DND-41 (cell line): ENCODE measurements at regions not wholly inside any gene's neighbourhood (a gene's known extent, or its start where the extent isn't known, plus 50 kb on each side); places are given as distances from the start of the nearest gene placed in this dataset.
"Not testable (repeated sequence)": the region's sequence is repeated elsewhere in the genome, so short reads cannot be mapped to it uniquely, and the experiment has no call there.

Experiments
- ATAC-seq: fragments of 200-7000 bp; cut with Tn5 transposase; 3 replicates; pipeline ENCODE4 v1.9.1; 2021; ENCODE audit warnings: low read depth; ENCODE audit not compliant: insufficient read depth
- DNase-seq: peaks from one replicate; pipeline ENCODE4 v3.0.0-alpha.2; 2020
- H2AFZ ChIP-seq: 2 replicates; pipeline ENCODE4 v1.6.0; 2012; ENCODE audit warnings: low read depth, low read length
- H3K27ac ChIP-seq: 2 replicates; pipeline ENCODE4 v1.5.1; 2012; ENCODE audit warnings: low read length, inconsistent platforms
- H3K27me3 ChIP-seq: fragments of 200-600 bp; sonication (generic); 2 replicates; pipeline ENCODE4 v1.6.0; 2012; ENCODE audit warnings: low read length, mild to moderate bottlenecking, inconsistent platforms; ENCODE audit not compliant: insufficient read depth, poor library complexity
- H3K36me3 ChIP-seq: 2 replicates; pipeline ENCODE4 v1.5.1; 2012; ENCODE audit warnings: low read length, inconsistent platforms; ENCODE audit not compliant: insufficient read depth
- H3K4me1 ChIP-seq: 2 replicates; pipeline ENCODE4 v1.5.1; 2012; ENCODE audit warnings: mild to moderate bottlenecking, low read length; ENCODE audit not compliant: insufficient read depth
- H3K4me2 ChIP-seq: 2 replicates; pipeline ENCODE4 v1.6.0; 2012; ENCODE audit warnings: mild to moderate bottlenecking, moderate library complexity, low read length, inconsistent platforms; ENCODE audit not compliant: insufficient read depth
- H3K4me3 ChIP-seq, 2 experiments: fragments of 200-600 bp in 1 of 2; shearing (Covaris generic) in 1 of 2; 2 replicates each; pipeline ENCODE4 v1.5.1; 2012 to 2016; ENCODE audit warnings: inconsistent platforms in 2 of 2, low read length in 2 of 2, mild to moderate bottlenecking in 2 of 2, low read depth in 1 of 2, moderate library complexity in 1 of 2
- H3K79me2 ChIP-seq: 2 replicates; pipeline ENCODE4 v1.6.0; 2012; ENCODE audit warnings: low read length, inconsistent platforms; ENCODE audit not compliant: insufficient read depth
- H3K9ac ChIP-seq: 2 replicates; pipeline ENCODE4 v1.6.0; 2012; ENCODE audit warnings: low read depth, mild to moderate bottlenecking, inconsistent platforms, low read length, moderate library complexity
- H3K9me3 ChIP-seq: 2 replicates; pipeline ENCODE4 v1.5.1; 2012; ENCODE audit warnings: low read length, moderate library complexity, mild to moderate bottlenecking, inconsistent platforms; ENCODE audit not compliant: insufficient read depth, severe bottlenecking
- H4K20me1 ChIP-seq: 2 replicates; pipeline ENCODE4 v1.6.0; 2012; ENCODE audit warnings: low read length; ENCODE audit not compliant: insufficient read depth
- CTCF ChIP-seq: IDR thresholded peaks from 2 replicates; pipeline ENCODE4 v1.5.1; 2012; ENCODE audit warnings: borderline replicate concordance, low read length, moderate library complexity, mild to moderate bottlenecking; ENCODE audit not compliant: poor library complexity, severe bottlenecking; ENCODE audit errors: extremely low read depth
- EZH2 ChIP-seq: IDR thresholded peaks from 3 replicates; pipeline ENCODE4 v1.6.1; 2012; ENCODE audit warnings: borderline replicate concordance, low read depth, mild to moderate bottlenecking, moderate library complexity, low read length, inconsistent platforms; ENCODE audit not compliant: severe bottlenecking

DNA sequence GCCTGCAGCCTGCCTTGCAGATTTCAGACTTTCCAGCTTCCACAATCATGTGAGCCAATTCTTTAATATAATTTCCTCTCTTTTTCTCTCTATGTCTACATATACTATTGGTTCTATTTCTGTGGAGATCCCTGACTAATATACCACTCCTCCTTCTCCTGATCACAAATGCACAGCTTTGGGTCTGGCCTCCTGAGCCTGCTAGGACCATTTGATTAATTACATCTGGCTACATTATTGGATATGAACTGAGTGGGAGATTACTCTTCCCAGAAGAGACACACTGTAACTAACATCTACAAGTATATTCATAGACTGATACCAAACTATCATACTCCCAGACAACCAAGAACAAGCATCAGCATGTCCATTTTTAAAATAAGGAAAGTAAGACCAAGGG lies 188.9 kb upstream of the LMCD1 start:
- no peak for DNase-seq
- H3K9me3 ChIP-seq: peaks cover 10% of the 10 kb centered on the region
- no peaks in the 10 kb centered on the region for H4K20me1 ChIP-seq
- no peak overlapping the region for H3K27ac ChIP-seq
- H3K79me2 ChIP-seq: no peaks in the 10 kb centered on the region
- no peak overlapping the region for H3K9ac ChIP-seq
- H3K4me1 ChIP-seq: peaks cover 7% of the 10 kb centered on the region
- no peak overlapping the region for H3K4me2 ChIP-seq
- ATAC-seq: no peak
- H3K4me3 ChIP-seq: no peak overlapping the region
- no peaks in the 10 kb centered on the region for H3K27me3 ChIP-seq
- TF ChIP-seq CTCF (no peak), EZH2 (no peak)
- 0 out of 2 replicates have a peak overlapping the region, but pooled peaks have one; percentile 9 for H2AFZ ChIP-seq
- H3K36me3 ChIP-seq: no peaks in the 10 kb centered on the region

GRCh38 chr3:8313560-8314267 lies 187.9 kb upstream of the LMCD1 start:
- H3K4me1 ChIP-seq: peaks cover 3% of the 10 kb centered on the region; the same call in 1 of the 2 replicates
- H3K4me3 ChIP-seq: no peak overlapping the region
- TF ChIP-seq CTCF (no peak), EZH2 (no peak)
- H3K4me2 ChIP-seq: no peak overlapping the region
- no peak overlapping the region for H3K9ac ChIP-seq
- H3K9me3 ChIP-seq: peaks cover 3% of the 10 kb centered on the region
- no peak overlapping the region for H2AFZ ChIP-seq
- no peaks in the 10 kb centered on the region for H3K79me2 ChIP-seq
- no peaks in the 10 kb centered on the region for H3K36me3 ChIP-seq
- H4K20me1 ChIP-seq: no peaks in the 10 kb centered on the region
- ATAC-seq: no peak
- no peak overlapping the region for H3K27ac ChIP-seq
- no peak for DNase-seq
- no peaks in the 10 kb centered on the region for H3K27me3 ChIP-seq

DNA sequence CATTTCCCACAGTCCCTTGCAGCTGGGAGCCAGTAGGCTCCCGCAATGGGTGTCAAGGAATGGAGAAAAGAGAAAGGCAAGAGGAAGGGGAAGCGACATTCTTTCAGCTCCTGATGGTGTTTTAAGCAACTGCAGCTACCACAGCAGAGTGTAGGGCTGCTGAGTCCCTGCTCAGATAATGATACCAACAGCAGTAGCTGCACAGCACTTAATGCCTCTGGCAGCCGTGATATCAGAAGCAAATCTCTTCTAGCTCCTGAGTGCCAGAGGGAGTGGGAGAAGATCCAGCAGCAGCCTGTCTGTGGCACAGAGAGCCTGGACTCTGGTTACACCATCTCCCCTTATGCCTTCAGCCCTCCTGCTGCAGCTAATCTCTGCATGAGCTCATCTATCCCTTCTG lies 186.1 kb upstream of the LMCD1 start:
- not testable (repeated sequence) for ATAC-seq

GRCh38 chr3:8317661-8318649 lies 183.7 kb upstream of the LMCD1 start:
- no peaks in the 10 kb centered on the region for H3K27me3 ChIP-seq
- H2AFZ ChIP-seq: no peak overlapping the region
- no peaks in the 10 kb centered on the region for H3K9me3 ChIP-seq
- no peaks in the 10 kb centered on the region for H3K79me2 ChIP-seq
- H3K4me1 ChIP-seq: peaks cover 3% of the 10 kb centered on the region; the same call in 1 of the 2 replicates
- H3K9ac ChIP-seq: no peak overlapping the region
- DNase-seq (no peak), ATAC-seq (no peak)
- TF ChIP-seq CTCF: no peak
- no peak for TF ChIP-seq EZH2
- no peaks in the 10 kb centered on the region for H4K20me1 ChIP-seq
- H3K27ac ChIP-seq: no peak overlapping the region
- H3K4me2 ChIP-seq: no peak overlapping the region
- no peaks in the 10 kb centered on the region for H3K36me3 ChIP-seq
- no peak overlapping the region for H3K4me3 ChIP-seq

More for the DNA sequence above, 186.1 kb upstream of the LMCD1 start:
- not testable (repeated sequence) for H3K4me3 ChIP-seq, H3K27me3 ChIP-seq, H3K79me2 ChIP-seq, H4K20me1 ChIP-seq, H3K27ac ChIP-seq, H3K4me1 ChIP-seq, H3K36me3 ChIP-seq, DNase-seq, H2AFZ ChIP-seq, H3K4me2 ChIP-seq, H3K9ac ChIP-seq, H3K9me3 ChIP-seq
